ENCODE measurements at regions not wholly inside any gene's neighbourhood (a gene's known extent, or its start where the extent isn't known, plus 50 kb on each side); places are given as distances from the start of the nearest gene placed in this dataset.

DNA sequence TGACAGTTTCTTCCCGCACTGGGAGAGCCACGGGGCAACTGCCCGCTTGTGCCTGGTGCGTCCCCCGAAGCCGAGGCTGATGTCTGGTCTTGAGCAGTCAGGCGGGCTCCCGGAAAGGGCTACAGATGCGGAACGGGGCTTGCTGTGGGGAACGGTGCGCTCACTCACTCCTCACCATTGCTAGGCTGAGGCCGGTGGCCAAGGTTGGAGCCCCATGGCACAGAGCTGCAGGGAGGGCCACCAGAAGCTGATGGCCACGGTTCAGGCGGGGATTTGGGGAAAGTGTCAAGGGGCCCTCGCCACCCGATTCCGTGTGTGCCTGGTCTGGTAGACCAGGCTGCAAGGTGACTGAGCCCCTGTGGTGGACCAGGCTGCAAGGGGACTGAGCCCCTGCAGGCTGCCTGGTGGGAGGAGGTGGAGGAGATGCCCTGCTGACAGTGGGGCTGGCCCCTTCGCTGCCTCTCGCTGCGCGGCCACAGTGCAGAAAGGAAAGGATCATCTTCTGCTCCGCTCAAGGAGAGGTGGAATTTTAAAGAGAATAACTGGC, 1315.8 kb downstream of the BRD1 start:
- no peak for TF ChIP-seq CTCF (IDR thresholded peaks at IDR 0.05; ENCODE audit: unreplicated experiment in 3 of 3)
- H3K4me3 Mint-ChIP-seq, result no peak overlapping the region
- no peaks in the 10 kb centered on the region for H3K4me1 Mint-ChIP-seq
- no peaks in the 10 kb centered on the region for H3K27me3 Mint-ChIP-seq (ENCODE audit: low read depth)
- H3K9me3 Mint-ChIP-seq, result no peaks in the 10 kb centered on the region
- H3K27ac Mint-ChIP-seq, result no peak overlapping the region
- H3K36me3 Mint-ChIP-seq (ENCODE audit: low read depth), result no peaks in the 10 kb centered on the region

DNA sequence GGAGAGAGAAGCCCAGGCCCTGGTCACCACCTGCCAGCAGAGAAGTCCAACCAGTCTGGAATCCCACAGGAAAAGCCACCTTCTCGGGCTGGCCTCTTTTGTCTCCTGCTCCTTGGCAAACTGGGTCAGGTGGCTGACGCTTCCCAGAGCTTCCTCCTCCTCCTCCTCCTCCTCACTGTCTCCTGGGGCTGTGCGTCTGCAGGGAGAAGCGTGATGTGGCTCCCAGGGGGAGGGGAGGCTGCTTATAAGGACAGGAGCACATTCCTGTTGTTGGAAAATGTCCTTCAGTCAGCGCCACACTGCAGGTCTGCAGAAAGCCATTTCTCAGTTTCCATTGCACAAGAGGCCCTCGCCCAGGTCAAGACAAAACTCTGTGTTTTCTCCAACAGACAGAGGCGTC, 1316.5 kb downstream of the BRD1 start:
- no peaks in the 10 kb centered on the region for H3K9me3 Mint-ChIP-seq
- no peak for TF ChIP-seq CTCF (IDR thresholded peaks at IDR 0.05; ENCODE audit: unreplicated experiment in 3 of 3)
- no peaks in the 10 kb centered on the region for H3K36me3 Mint-ChIP-seq (ENCODE audit: low read depth)
- no peaks in the 10 kb centered on the region for H3K4me1 Mint-ChIP-seq
- H3K27ac Mint-ChIP-seq, result no peak overlapping the region
- H3K4me3 Mint-ChIP-seq, result no peak overlapping the region
- no peaks in the 10 kb centered on the region for H3K27me3 Mint-ChIP-seq (ENCODE audit: low read depth)

DNA sequence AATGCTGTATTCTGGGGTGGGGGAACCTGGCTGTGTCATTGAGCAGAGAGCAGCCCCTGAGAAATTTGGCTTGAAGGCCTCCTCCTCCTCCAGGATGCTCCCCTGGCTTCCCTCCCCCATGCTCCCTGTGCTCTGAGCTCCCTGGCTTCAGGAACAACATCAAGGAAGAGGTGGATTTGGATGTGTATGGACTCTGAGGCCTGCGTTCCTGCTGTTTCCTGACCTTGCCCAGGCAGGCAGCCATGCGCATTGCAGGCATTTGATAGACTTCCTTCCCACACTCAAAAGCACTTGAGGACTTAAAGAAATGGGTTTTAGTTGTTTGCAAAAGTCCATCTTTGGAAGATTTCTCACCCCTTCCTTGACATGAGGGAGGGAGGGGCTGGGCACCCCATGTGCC, 1317.1 kb downstream of the BRD1 start:
- TF ChIP-seq CTCF (IDR thresholded peaks at IDR 0.05; ENCODE audit: unreplicated experiment in 3 of 3), result no peak
- Mint-ChIP-seq H3K27me3 (ENCODE audit: low read depth) (no peaks in the 10 kb centered on the region), H3K27ac (no peak overlapping the region), H3K4me1 (no peaks in the 10 kb centered on the region), H3K9me3 (no peaks in the 10 kb centered on the region), H3K4me3 (no peak overlapping the region), H3K36me3 (ENCODE audit: low read depth) (no peaks in the 10 kb centered on the region)

GRCh38 chr22:48507595-48508350, 1319.9 kb downstream of the BRD1 start:
- Mint-ChIP-seq H3K27me3 (ENCODE audit: low read depth) (no peaks in the 10 kb centered on the region), H3K36me3 (ENCODE audit: low read depth) (no peaks in the 10 kb centered on the region), H3K4me3 (no peak overlapping the region), H3K27ac (no peak overlapping the region), H3K4me1 (no peaks in the 10 kb centered on the region), H3K9me3 (no peaks in the 10 kb centered on the region)
- TF ChIP-seq CTCF (IDR thresholded peaks at IDR 0.05; ENCODE audit: unreplicated experiment in 3 of 3), result no peak

DNA sequence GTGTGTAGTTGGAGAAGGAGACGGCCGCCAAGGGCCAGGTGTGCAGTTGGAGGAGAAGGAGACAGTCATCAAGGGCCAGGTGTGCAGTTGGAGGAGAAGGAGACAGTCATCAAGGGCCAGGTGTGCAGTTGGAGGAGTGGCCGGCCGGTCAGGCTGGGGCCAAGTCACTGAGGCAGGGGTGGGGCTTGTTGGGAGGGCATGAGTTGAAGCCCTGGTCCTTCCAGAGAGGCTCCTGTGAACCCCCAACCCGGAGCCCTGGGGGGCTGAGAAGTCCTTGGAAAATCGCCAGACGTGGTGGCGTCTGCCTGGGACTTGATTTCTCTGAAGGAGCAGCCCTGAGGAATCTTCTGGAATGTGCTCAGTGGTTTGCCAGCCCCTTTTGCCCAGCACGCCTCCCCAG, 1320.5 kb downstream of the BRD1 start:
- Mint-ChIP-seq H3K27me3 (ENCODE audit: low read depth) (no peaks in the 10 kb centered on the region), H3K4me1 (no peaks in the 10 kb centered on the region), H3K9me3 (no peaks in the 10 kb centered on the region), H3K36me3 (ENCODE audit: low read depth) (no peaks in the 10 kb centered on the region), H3K27ac (no peak overlapping the region), H3K4me3 (no peak overlapping the region)
- no peak for TF ChIP-seq CTCF (IDR thresholded peaks at IDR 0.05; ENCODE audit: unreplicated experiment in 3 of 3)

All from nephron (organoid).